ENCODE measurements at regions not wholly inside any gene's neighbourhood (a gene's known extent, or its start where the extent isn't known, plus 50 kb on each side); places are given as distances from the start of the nearest gene placed in this dataset.

GRCh38 chr2:242019344-242019743, 149.8 kb downstream of the RTP5 start:
- H3K27me3 Mint-ChIP-seq (ENCODE audit: insufficient read depth) = peaks cover 36% of the 10 kb centered on the region
- H3K4me3 Mint-ChIP-seq = no peak overlapping the region
- 88 to 90% methylated on average over 4 to 11 of the region's 11 CpGs for WGBS, 2 experiments (ENCODE audit: insufficient coverage in 1 of 2, insufficient read length in 1 of 2)

GRCh38 chr2:242020196-242021004, 150.9 kb downstream of the RTP5 start:
- no peaks in the 10 kb centered on the region for H3K4me1 ChIP-seq (ENCODE audit: control insufficient read depth, insufficient read depth, low read length)
- Mint-ChIP-seq H3K4me3 (no peak overlapping the region), H3K36me3 (ENCODE audit: low read depth) (no peaks in the 10 kb centered on the region), H3K27ac (no peak overlapping the region), H3K27me3 (ENCODE audit: insufficient read depth) (peaks cover 47% of the 10 kb centered on the region), H3K9me3 (peaks cover 15% of the 10 kb centered on the region), H3K4me1 (no peaks in the 10 kb centered on the region)
- DNase-seq = no peak
- TF ChIP-seq, protein P1, sequence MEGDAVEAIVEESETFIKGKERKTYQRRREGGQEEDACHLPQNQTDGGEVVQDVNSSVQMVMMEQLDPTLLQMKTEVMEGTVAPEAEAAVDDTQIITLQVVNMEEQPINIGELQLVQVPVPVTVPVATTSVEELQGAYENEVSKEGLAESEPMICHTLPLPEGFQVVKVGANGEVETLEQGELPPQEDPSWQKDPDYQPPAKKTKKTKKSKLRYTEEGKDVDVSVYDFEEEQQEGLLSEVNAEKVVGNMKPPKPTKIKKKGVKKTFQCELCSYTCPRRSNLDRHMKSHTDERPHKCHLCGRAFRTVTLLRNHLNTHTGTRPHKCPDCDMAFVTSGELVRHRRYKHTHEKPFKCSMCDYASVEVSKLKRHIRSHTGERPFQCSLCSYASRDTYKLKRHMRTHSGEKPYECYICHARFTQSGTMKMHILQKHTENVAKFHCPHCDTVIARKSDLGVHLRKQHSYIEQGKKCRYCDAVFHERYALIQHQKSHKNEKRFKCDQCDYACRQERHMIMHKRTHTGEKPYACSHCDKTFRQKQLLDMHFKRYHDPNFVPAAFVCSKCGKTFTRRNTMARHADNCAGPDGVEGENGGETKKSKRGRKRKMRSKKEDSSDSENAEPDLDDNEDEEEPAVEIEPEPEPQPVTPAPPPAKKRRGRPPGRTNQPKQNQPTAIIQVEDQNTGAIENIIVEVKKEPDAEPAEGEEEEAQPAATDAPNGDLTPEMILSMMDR (conservative IDR thresholded peaks at IDR 0.05) = peak; percentile 18
- H3K4me3 ChIP-seq (ENCODE audit: low read length) = no peak overlapping the region
- H3K9ac ChIP-seq (ENCODE audit: extremely low read depth, low read length, poor library complexity, severe bottlenecking) = no peak overlapping the region
- peaks cover 34% of the 10 kb centered on the region for H3K27me3 ChIP-seq (ENCODE audit: control insufficient read depth, insufficient read depth, low read length, poor library complexity, severe bottlenecking)
- H3K36me3 ChIP-seq (ENCODE audit: control insufficient read depth, insufficient read depth, low read length) = no peaks in the 10 kb centered on the region
- no peak overlapping the region for H3K27ac ChIP-seq (ENCODE audit: low read depth, low read length)
- WGBS, 2 experiments (ENCODE audit: insufficient coverage in 1 of 2, insufficient read length in 1 of 2) = 82 to 87% methylated on average over 22 to 26 of the region's 26 CpGs
- no peaks in the 10 kb centered on the region for H3K9me3 ChIP-seq (ENCODE audit: control insufficient read depth, low read length)

More at GRCh38 chr2:242019344-242019743, 149.8 kb downstream of the RTP5 start:
- Histone ChIP-seq H3K4me1 (ENCODE audit: control insufficient read depth, insufficient read depth, low read length) (no peaks in the 10 kb centered on the region), H3K4me3 (ENCODE audit: low read length) (no peak overlapping the region), H3K27ac (ENCODE audit: low read depth, low read length) (no peak overlapping the region), H3K9ac (ENCODE audit: extremely low read depth, low read length, poor library complexity, severe bottlenecking) (no peak overlapping the region), H3K9me3 (ENCODE audit: control insufficient read depth, low read length) (no peaks in the 10 kb centered on the region), H3K27me3 (ENCODE audit: control insufficient read depth, insufficient read depth, low read length, poor library complexity, severe bottlenecking) (peaks cover 23% of the 10 kb centered on the region), H3K36me3 (ENCODE audit: control insufficient read depth, insufficient read depth, low read length) (no peaks in the 10 kb centered on the region)
- no peak overlapping the region for H3K27ac Mint-ChIP-seq
- H3K9me3 Mint-ChIP-seq = peaks cover 11% of the 10 kb centered on the region
- no peaks in the 10 kb centered on the region for H3K36me3 Mint-ChIP-seq (ENCODE audit: low read depth)
- H3K4me1 Mint-ChIP-seq = no peaks in the 10 kb centered on the region
- no peak for DNase-seq
- TF ChIP-seq, protein P1 (conservative IDR thresholded peaks at IDR 0.05) = no peak

DNA sequence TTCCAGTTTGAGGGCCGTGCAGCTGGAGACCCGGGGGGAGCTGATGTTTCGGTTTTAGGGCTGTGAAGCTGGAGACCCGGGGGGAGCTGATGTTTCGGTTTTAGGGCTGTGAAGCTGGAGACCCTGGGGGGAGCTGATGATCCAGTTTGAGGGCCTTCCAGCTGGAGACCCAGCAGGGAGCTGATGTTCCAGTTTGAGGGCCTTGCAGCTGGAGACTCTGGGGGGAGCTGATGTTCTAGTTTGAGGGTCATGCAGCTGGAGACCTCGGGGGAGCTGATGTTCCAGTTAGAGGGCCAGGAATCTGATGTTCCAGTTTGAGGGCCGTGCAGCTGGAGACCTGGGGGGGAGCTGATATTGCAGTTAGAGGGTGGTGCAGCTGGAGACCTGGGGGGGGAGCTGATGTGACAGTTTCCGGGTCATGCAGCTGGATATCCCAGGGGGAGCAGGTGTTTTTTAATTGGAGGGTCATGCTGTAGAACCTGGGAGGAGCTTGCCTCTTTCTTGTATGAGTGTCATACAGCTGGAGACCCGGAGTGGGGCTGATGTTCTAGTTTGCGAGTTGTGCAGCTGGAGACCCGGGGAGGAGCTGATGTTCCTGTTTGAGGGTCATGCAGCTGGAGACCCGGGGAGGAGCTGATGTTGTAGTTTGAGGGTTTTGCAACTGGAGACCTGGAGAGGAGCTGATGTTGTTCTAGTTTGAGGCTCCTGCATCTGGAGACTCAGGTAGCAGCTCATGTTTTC, 153.2 kb downstream of the RTP5 start:
- Mint-ChIP-seq H3K36me3 (ENCODE audit: low read depth) (no peaks in the 10 kb centered on the region), H3K4me3 (no peak overlapping the region), H3K9me3 (peaks cover 15% of the 10 kb centered on the region), H3K4me1 (no peaks in the 10 kb centered on the region), H3K27ac (no peak overlapping the region), H3K27me3 (ENCODE audit: insufficient read depth) (peaks cover 61% of the 10 kb centered on the region)
- H3K36me3 ChIP-seq (ENCODE audit: control insufficient read depth, insufficient read depth, low read length) = no peaks in the 10 kb centered on the region
- WGBS, 2 experiments (ENCODE audit: insufficient coverage in 1 of 2, insufficient read length in 1 of 2) = 85 to 92% methylated on average over 4 to 12 of the region's 12 CpGs
- peaks cover 35% of the 10 kb centered on the region for H3K27me3 ChIP-seq (ENCODE audit: control insufficient read depth, insufficient read depth, low read length, poor library complexity, severe bottlenecking)
- TF ChIP-seq, protein P1 (conservative IDR thresholded peaks at IDR 0.05) = no peak
- H3K9me3 ChIP-seq (ENCODE audit: control insufficient read depth, low read length) = no peaks in the 10 kb centered on the region
- H3K4me3 ChIP-seq (ENCODE audit: low read length) = no peak overlapping the region
- no peak overlapping the region for H3K27ac ChIP-seq (ENCODE audit: low read depth, low read length)
- no peaks in the 10 kb centered on the region for H3K4me1 ChIP-seq (ENCODE audit: control insufficient read depth, insufficient read depth, low read length)
- no peak overlapping the region for H3K9ac ChIP-seq (ENCODE audit: extremely low read depth, low read length, poor library complexity, severe bottlenecking)
- DNase-seq = no peak

Measured in endodermal cell (in vitro differentiated cells).